ENCODE measurements at regions not wholly inside any gene's neighbourhood (a gene's known extent, or its start where the extent isn't known, plus 50 kb on each side); places are given as distances from the start of the nearest gene placed in this dataset.
"Not testable (repeated sequence)": the region's sequence is repeated elsewhere in the genome, so short reads cannot be mapped to it uniquely, and the experiment has no call there.

- no peak for DNase-seq
Observed at GRCh38 chr9:81335879-81336421, 353.4 kb downstream of the TLE1 start.

- DNase-seq: no peak
Observed at GRCh38 chr9:81321551-81321950, 367.8 kb downstream of the TLE1 start.

DNA sequence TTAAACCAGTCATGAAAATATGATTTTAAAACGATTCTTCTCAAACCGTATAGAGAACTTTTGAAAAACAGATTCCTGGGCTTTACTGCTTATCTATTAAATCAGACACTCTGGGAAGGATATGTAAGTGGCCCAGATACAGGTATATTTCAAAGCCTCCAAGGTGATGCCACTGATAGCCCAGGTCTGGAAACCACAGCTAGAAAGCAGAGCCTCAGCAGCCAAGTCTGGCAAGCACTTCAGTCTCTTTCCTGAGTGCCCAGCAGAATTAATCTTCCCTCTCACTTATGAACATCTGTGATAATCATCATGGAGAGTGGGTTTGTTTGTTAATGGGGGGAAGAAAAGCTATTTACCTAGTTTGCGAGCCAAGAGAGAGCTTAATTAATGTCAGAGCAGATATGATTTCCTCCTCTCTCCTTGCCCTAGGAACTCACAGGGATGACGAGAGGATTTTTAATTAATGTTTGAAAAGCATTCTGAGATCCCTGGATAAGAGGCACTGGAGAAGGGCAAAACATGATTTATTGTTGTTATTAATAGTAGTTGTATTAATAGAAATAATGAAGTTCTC is 368.4 kb downstream of the TLE1 start:
- no peak for DNase-seq

DNA sequence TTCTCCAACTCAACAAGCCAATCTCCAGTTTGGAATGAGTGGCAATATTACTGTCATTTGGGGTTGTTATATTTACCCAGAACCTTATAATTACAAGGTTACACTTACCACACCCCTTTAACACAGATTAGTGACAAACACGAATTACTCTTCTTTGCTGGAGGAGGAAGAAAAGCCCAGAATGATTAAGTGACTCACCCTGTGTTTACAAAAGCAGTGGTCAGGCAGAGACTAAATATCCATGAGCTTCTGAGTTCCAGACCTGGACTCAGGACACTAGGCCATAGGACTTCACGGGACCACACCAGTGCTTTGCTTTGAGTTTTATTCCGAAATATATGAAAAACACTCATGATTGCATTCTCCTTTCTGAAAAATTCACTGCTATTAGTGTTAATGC is 370.8 kb downstream of the TLE1 start:
- DNase-seq: no peak

DNA sequence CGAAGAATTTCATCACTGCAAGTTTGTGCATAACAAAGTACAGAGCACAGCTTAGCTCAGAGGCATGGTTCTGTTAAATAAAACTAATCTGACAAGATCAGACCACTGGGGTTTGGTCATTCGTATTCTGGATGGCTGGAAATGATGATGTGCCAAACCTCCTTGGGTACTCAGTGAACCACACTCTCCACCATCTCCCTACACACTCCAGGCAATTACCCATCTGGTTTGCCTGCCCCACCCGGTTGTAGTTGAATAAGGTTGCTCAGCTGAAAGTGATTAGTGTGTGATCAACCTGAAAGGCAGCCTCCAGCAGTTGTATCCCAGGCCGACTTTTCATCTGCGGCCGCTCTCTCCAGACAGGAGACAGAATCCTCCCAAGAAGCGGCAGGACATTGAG is 371.4 kb downstream of the TLE1 start:
- DNase-seq: no peak

DNA sequence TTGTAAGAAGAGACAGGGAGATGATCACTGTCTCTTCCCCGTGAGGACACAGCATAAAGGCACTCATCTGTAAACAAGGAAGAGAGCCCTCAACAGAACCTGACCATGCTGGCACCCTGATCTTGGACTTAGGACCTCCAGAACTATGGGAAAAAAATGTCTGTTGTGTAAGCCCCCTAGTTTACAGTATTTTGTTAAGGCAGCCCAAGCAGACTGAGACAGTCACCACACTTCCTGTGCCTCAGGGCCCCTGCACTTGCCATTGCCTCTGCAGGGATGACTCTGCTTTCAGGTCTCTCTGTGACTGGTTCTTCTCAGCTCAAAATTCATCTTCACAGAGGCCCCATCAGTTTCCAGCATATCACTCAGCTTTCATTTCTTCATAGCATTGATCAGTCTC is 372.1 kb downstream of the TLE1 start:
- DNase-seq: no peak

DNA sequence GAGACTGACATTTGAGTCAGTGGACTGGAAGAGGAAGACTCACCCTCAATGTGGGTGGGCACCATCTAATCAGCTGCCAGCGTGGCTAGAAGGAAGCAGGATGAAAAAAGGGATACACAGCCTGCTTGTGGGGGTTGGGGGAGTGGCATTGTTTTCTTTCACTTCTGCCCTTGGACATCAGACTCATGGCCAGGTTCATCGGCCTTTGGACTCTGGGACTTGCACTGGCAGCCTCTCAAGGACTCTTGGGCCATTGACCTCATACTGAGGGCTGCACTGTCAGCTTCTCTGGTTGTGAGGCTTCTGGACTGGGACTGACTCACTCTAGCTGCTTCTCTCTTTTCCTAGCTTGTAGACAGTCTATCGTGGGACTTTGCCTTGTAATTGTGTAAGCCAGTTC is 374.9 kb downstream of the TLE1 start:
- DNase-seq: no peak

GRCh38 chr9:81313877-81314276 is 375.5 kb downstream of the TLE1 start:
- no peak for DNase-seq

DNA sequence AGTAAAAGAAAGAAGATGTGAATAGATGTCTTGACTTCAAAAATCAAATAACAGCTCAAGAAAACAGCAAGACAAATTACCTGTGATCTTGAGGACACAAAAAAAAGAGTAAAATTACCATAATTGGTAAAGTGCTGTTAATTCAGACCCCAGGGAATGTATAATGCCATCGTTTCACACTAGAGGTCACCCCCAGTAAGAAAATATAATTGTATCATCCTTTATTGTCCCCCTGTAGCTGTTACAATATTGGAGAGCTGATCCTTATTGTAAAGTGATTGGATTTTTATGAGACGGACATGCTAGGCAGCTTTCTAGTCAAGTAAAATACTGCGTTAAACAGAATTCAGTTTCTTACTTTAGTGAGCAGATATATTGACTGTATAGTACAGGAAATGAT is 377.0 kb downstream of the TLE1 start:
- no peak for DNase-seq

DNA sequence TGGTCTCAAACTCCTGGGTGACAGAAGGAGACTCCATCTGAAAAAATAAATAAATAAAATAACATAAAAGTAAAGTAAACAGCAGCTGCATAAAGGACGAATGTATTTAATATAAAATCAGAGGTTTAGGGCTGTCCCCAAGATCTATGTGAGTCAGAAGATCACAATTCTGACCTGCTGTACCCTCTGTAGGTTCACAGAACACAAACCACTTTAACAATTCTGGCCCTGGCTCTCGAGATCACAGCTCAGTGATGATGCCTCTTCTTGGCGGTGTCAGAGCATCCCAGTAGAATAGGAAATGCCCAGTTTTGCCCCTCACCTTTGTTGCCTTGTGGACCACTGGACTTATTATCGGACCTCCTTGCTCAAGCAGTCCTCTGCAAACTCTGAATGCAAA is 380.9 kb downstream of the TLE1 start:
- DNase-seq: no peak

DNA sequence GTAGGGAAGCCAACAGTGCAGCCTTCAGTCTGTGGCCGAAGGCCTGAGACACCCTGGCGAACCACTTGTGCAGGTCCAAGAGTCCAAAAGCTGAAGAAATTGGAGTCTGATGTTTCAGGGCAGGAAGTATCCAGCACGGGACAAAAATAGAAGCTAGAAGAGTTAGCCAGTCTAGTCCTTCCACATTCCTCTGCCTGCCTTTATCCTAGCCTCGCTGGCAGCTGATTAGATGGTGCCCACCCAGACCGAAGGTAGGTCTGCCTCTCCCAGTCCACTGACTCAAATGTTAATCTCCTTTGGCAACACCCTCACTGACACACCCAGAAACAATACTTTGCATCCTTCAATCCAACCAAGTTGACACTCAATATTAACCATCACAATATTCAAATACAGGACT is 381.6 kb downstream of the TLE1 start:
- not testable (repeated sequence) for DNase-seq

GRCh38 chr9:81305561-81306182 is 383.7 kb downstream of the TLE1 start:
- no peak for DNase-seq

DNA sequence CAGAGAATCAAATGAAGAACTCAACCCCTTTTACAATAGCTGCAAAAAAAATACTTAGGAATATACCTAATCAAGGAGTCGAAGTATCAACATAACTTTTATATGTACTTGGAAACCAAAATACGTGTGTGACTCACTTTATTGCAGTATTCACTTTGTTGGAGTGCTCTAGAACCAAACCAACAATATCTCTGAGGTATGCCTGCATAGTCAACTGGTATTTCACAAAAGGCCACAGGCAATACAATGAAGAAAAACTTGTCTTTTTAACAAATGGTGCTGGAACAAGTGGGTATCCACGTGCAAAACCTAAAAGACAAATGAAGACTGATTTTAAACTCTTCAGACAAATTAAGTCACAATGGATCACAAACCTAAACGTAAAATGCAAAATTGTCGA is 385.7 kb downstream of the TLE1 start:
- DNase-seq: no peak

DNA sequence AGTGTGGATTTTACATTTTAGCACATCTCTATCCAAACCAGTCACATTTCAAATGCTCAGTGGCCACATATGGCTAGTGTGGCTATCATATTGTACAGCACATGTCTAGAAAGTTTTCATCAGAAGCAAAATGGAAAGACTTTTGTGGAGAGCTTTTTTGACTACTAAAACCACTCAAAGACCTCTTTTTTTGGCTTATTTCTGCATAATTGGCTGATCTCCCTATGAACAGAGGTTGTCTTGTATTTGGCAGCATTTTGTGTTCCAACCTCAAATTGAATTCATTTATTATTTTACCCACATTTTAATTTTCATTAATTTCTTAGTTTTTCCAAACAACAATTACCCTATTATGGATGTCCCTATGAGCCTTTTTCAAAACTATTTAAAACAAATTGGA is 395.7 kb downstream of the TLE1 start:
- no peak for DNase-seq

DNA sequence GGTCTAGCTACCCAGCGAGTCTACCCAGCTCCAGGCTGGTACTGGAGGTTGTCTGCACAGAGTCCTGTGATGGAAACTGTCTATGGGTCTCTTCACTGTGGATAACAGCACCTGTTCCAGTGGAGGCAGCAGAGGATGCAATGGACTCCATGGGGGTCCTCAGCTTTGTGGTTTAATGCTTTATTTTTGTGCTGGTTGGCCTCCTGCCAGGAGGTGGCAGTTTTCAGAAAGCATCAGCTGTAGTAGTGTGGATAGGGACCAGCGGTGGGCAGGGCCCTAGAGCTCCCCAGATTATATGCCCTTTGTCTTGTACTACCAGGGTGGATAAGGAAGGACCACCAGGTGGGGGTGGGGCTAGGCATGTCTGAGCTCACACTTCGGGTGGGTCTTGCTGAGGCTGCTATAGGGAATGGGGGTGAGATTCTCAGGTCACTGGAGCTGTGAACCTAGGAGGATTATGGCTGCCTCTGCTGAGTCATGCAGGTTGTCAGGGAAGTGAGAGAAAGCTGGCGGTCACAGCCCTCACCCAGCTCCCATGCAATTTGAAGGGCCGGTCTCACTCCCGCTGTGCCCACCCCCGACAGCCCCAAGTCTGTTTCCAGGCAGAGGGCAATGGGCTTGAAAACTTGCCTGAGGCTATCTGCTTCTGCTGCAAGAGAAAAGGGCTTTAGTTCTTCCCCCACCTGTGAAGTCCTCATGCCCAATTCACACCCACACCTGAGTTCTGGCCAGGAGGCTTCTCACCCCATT is 397.1 kb downstream of the TLE1 start:
- no peak for DNase-seq

GRCh38 chr9:81289622-81290021 is 399.7 kb downstream of the TLE1 start:
- no peak for DNase-seq

- no peak for DNase-seq
Observed at GRCh38 chr9:81268048-81268447, 421.3 kb downstream of the TLE1 start.

DNA sequence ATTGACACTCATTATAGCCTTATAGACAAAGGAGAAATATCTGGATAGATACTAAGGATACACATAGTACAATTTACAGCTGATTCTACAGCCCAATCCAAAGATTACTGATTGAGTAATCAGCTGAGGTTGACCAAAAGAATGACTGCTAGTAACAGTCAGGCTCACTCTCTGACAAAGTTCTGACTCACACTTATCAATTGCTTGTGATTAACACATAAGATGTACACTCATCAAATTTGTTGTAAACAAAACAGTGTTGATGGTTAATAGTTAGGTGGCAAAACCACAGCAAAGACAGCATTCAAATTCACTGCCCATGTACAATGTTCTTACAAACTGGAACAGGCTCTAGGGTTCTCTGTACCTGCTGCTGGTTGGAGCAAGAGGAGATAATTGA is 422.7 kb downstream of the TLE1 start:
- no peak for DNase-seq

- no peak for DNase-seq
Observed at GRCh38 chr9:81266086-81266485, 423.3 kb downstream of the TLE1 start.

DNA sequence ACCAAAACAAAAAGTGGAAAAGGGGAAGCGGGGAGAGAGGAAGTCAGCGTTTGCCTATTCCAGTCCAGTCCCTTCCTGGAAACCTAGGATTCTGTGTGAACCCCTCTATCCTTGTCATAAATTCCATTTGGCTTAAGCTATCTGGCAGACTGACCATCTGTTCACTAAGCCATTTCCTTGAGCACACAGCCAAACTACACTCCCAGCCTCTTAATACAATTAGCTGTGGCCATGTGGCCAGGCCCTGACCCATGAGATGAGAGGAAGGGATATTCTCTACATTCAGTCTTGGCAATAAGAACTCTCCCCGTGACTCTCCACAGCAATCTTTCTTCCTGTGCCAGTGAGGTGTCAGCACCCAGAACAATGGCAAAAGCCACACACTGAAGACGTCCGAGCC is 424.8 kb downstream of the TLE1 start:
- DNase-seq: no peak

GRCh38 chr9:81259896-81260295 is 429.5 kb downstream of the TLE1 start:
- DNase-seq: no peak

DNA sequence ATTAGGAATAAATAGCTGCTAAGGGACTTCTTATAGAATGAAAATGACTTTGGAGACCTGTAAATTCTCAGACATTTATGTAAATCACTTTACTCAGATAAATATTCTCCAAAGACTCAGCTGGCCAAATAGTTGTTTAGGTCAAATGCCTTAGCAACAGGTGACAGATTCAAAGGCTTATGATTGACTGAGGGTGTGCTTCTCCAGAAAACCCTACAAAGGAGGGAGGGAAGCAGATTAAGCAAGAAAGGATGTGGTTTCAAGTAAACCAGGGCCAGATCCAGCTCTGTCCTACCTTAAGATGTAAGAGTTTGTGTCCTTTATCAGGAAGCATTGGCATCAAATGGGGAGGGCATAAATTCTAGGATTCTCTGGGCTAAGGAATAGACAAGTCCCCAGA is 433.0 kb downstream of the TLE1 start:
- no peak for DNase-seq

GRCh38 chr9:81250606-81251005 is 438.7 kb downstream of the TLE1 start:
- DNase-seq: no peak

DNA sequence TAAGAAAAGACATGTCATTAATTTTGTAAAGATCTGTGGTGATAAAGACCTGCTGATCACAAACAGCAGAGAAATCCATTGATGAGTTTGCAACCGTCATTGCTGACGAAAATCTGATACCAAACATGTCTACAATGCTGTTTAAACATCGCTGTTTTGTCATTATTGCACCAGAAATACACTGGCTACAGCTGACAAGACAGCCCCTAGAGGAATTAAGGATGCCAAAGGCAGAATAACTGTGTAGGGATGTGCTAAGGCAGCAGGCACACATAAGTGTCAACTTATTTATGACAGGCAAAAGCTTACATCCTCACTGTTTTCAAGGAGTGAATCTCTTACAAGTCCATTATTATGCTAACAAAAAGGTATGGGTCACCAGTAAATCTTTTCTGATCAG is 439.3 kb downstream of the TLE1 start:
- DNase-seq: no peak

Data from NCI-H2081 treated with DMSO at 0.1 percent for 48 hours (cell line).